Vagina (tissue), 2 donors: ENCODE measurements at regions not wholly inside any gene's neighbourhood (a gene's known extent, or its start where the extent isn't known, plus 50 kb on each side); places are given as distances from the start of the nearest gene placed in this dataset.

Experiments
- DNase-seq, 2 donors: peaks; one replicate each; pipeline ENCODE4 v3.0.0-alpha.2; 2017; ENCODE audit errors: extremely low spot score in 2 of 2
- H3K27ac ChIP-seq: fragments of 200-600 bp; sonication (generic); one replicate; pipeline ENCODE4 v1.5.1; 2019
- H3K27me3 ChIP-seq: fragments of 200-600 bp; sonication (generic); one replicate; pipeline ENCODE4 v1.5.1; 2019
- H3K36me3 ChIP-seq, 2 donors: fragments of 200-600 bp; sonication (generic); one replicate each; pipeline ENCODE4 v1.5.1; 2017 to 2019
- H3K4me1 ChIP-seq: fragments of 200-600 bp; sonication (generic); one replicate; pipeline ENCODE4 v1.5.1; 2019
- H3K4me3 ChIP-seq, 2 donors: fragments of 200-600 bp; sonication (generic); 1 replicate in 1 of 2; 2 replicates in 1 of 2; pipeline ENCODE4 v1.5.1; 2016 to 2019
- H3K9me3 ChIP-seq: fragments of 200-600 bp; sonication (generic); one replicate; pipeline ENCODE4 v1.5.1; 2019
- CTCF ChIP-seq, 3 experiments: fragments of 450-650 bp in 2 of 3; fragments of 200-600 bp in 1 of 3; sonication (generic) in 1 of 3; IDR thresholded peaks; one replicate each; pipeline ENCODE4 v1.5.1; 2017 to 2019; ENCODE audit warnings: antibody characterized with exemption in 3 of 3, mild to moderate bottlenecking in 2 of 3, moderate library complexity in 2 of 3
- POLR2A ChIP-seq, 2 donors: fragments of 450-650 bp; IDR thresholded peaks; one replicate each; pipeline ENCODE4 v1.6.1; 2017; ENCODE audit warnings: antibody characterized with exemption in 2 of 2, mild to moderate bottlenecking in 2 of 2, moderate library complexity in 2 of 2
- POLR2AphosphoS5 ChIP-seq, 2 donors: sonication (generic); formaldehyde crosslinking; IDR thresholded peaks; one replicate each; pipeline ENCODE4 v1.9.0; 2017; ENCODE audit warnings: antibody characterized with exemption in 2 of 2, mild to moderate bottlenecking in 2 of 2, low read depth in 1 of 2; ENCODE audit not compliant: insufficient read depth in 1 of 2
- intact Hi-C: fragments of 100-400 bp; cut with DNase I; formaldehyde crosslinking; loops from one replicate; pipeline ENCODE4 v1.15.1; 2023

- Histone ChIP-seq H3K9me3 (no peaks in the 10 kb centered on the region), H3K4me3 (no peak overlapping the region), H3K36me3 (no peaks in the 10 kb centered on the region), H3K27me3 (no peaks in the 10 kb centered on the region), H3K4me1 (no peaks in the 10 kb centered on the region), H3K27ac (no peak overlapping the region)
- DNase-seq = no peak
- intact Hi-C loops = no loop called here
- TF ChIP-seq POLR2A (IDR thresholded peaks at IDR 0.05) (no peak), CTCF (IDR thresholded peaks at IDR 0.05) (no peak), POLR2AphosphoS5 (IDR thresholded peaks at IDR 0.05; ENCODE audit: insufficient read depth in 1 of 2, low read depth in 1 of 2) (no peak)
Measured at GRCh38 chr14:26370115-26370514, 227.7 kb downstream of the NOVA1 start.

- no peak for DNase-seq
- no peak for TF ChIP-seq POLR2AphosphoS5 (IDR thresholded peaks at IDR 0.05; ENCODE audit: insufficient read depth in 1 of 2, low read depth in 1 of 2)
- no peak for TF ChIP-seq CTCF (IDR thresholded peaks at IDR 0.05)
- TF ChIP-seq POLR2A (IDR thresholded peaks at IDR 0.05) = no peak
- H3K4me3 ChIP-seq = no peak overlapping the region
- no peaks in the 10 kb centered on the region for H3K36me3 ChIP-seq
- H3K4me1 ChIP-seq = no peaks in the 10 kb centered on the region
- no peaks in the 10 kb centered on the region for H3K27me3 ChIP-seq
- H3K27ac ChIP-seq = no peak overlapping the region
- H3K9me3 ChIP-seq = no peaks in the 10 kb centered on the region
- intact Hi-C loops = no loop called here
Measured at GRCh38 chr14:26363689-26364088, 234.1 kb downstream of the NOVA1 start.

GRCh38 chr14:26344596-26344995, 253.2 kb downstream of the NOVA1 start:
- Histone ChIP-seq H3K4me1 (no peaks in the 10 kb centered on the region), H3K36me3 (no peaks in the 10 kb centered on the region), H3K4me3 (no peak overlapping the region), H3K27me3 (no peaks in the 10 kb centered on the region), H3K27ac (no peak overlapping the region), H3K9me3 (no peaks in the 10 kb centered on the region)
- DNase-seq = no peak
- intact Hi-C loops = no loop called here
- TF ChIP-seq CTCF (IDR thresholded peaks at IDR 0.05) (no peak), POLR2A (IDR thresholded peaks at IDR 0.05) (no peak)

GRCh38 chr14:26339381-26339780, 258.5 kb downstream of the NOVA1 start:
- no peak overlapping the region for H3K4me3 ChIP-seq
- H3K9me3 ChIP-seq = no peaks in the 10 kb centered on the region
- intact Hi-C loops = no loop called here
- DNase-seq = no peak
- TF ChIP-seq POLR2A (IDR thresholded peaks at IDR 0.05) (no peak), POLR2AphosphoS5 (IDR thresholded peaks at IDR 0.05; ENCODE audit: insufficient read depth in 1 of 2, low read depth in 1 of 2) (no peak), CTCF (IDR thresholded peaks at IDR 0.05) (no peak)
- H3K27ac ChIP-seq = no peak overlapping the region
- H3K4me1 ChIP-seq = no peaks in the 10 kb centered on the region
- H3K27me3 ChIP-seq = no peaks in the 10 kb centered on the region
- no peaks in the 10 kb centered on the region for H3K36me3 ChIP-seq

GRCh38 chr14:26338231-26338630, 259.6 kb downstream of the NOVA1 start:
- no peak for TF ChIP-seq CTCF (IDR thresholded peaks at IDR 0.05)
- Histone ChIP-seq H3K4me3 (no peak overlapping the region), H3K4me1 (no peaks in the 10 kb centered on the region), H3K9me3 (no peaks in the 10 kb centered on the region), H3K27ac (no peak overlapping the region), H3K27me3 (no peaks in the 10 kb centered on the region), H3K36me3 (no peaks in the 10 kb centered on the region)
- intact Hi-C loops = no loop called here
- no peak for DNase-seq
